CD4-positive, alpha-beta T cell treated with Interleukin-10 for 1 hour (primary cell): ENCODE measurements at regions not wholly inside any gene's neighbourhood (a gene's known extent, or its start where the extent isn't known, plus 50 kb on each side); places are given as distances from the start of the nearest gene placed in this dataset.
"Not testable (repeated sequence)": the region's sequence is repeated elsewhere in the genome, so short reads cannot be mapped to it uniquely, and the experiment has no call there.

Experiments
- DNase-seq: peaks from one replicate; pipeline ENCODE4 v3.0.0-alpha.2; 2020

GRCh38 chr3:193129607-193130006, 111.4 kb upstream of the PLAAT1 start:
- no peak for DNase-seq

- no peak for DNase-seq
Measured at GRCh38 chr3:193130576-193130975, 110.4 kb upstream of the PLAAT1 start.

GRCh38 chr3:193132241-193132640, 108.8 kb upstream of the PLAAT1 start:
- DNase-seq, result no peak

GRCh38 chr3:193132964-193133363, 108.1 kb upstream of the PLAAT1 start:
- DNase-seq, result no peak

- no peak for DNase-seq
Measured at GRCh38 chr3:193134856-193135255, 106.2 kb upstream of the PLAAT1 start.

- DNase-seq, result no peak
Measured at GRCh38 chr3:193140381-193140780, 100.6 kb upstream of the PLAAT1 start.

GRCh38 chr3:193145248-193145647, 95.8 kb upstream of the PLAAT1 start:
- DNase-seq, result no peak

GRCh38 chr3:193148688-193149473, 92.1 kb upstream of the PLAAT1 start:
- no peak for DNase-seq

- DNase-seq, result no peak
Measured at GRCh38 chr3:193149998-193150397, 91.0 kb upstream of the PLAAT1 start.

GRCh38 chr3:193155044-193155781, 85.8 kb upstream of the PLAAT1 start:
- not testable (repeated sequence) for DNase-seq

- DNase-seq, result no peak
Measured at GRCh38 chr3:193157051-193157450, 84.0 kb upstream of the PLAAT1 start.

- no peak for DNase-seq
Measured at GRCh38 chr3:193165431-193166120, 75.4 kb upstream of the PLAAT1 start.

- DNase-seq, result no peak
Measured at GRCh38 chr3:193168931-193169330, 72.1 kb upstream of the PLAAT1 start.

GRCh38 chr3:193174140-193174539, 66.9 kb upstream of the PLAAT1 start:
- no peak for DNase-seq

GRCh38 chr3:193179332-193180012, 61.5 kb upstream of the PLAAT1 start:
- DNase-seq, result not testable (repeated sequence)

GRCh38 chr3:193187070-193187722, 53.8 kb upstream of the PLAAT1 start:
- no peak for DNase-seq

- no peak for DNase-seq
Measured at GRCh38 chr3:193190146-193190786, 50.8 kb upstream of the PLAAT1 start.
